ENCODE measurements at regions not wholly inside any gene's neighbourhood (a gene's known extent, or its start where the extent isn't known, plus 50 kb on each side); places are given as distances from the start of the nearest gene placed in this dataset.

DNA sequence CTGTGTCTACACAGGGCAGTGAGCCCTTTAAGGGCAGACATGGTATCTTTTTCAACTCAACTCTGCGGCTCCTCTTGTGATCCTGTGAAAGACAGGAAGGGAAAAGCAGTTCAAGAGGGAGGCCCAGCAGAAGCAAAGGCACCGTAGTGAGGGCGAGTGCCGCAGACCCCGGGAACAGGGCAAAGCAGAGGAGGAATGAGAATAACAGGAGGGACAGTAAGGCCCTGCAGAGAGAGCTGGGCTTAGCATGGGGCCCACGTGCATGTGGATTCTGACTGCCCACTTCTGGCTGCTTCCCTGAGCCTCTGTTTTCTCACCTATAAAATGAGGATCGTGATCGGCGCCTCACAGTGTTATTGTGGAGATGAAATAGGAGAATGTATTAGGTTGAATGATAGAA lies 409.3 kb downstream of the PTPRU start:
- no peaks in the 10 kb centered on the region for H3K79me2 ChIP-seq (ENCODE audit: insufficient read depth, low read length)
- H3K4me2 ChIP-seq (ENCODE audit: low read length): no peak overlapping the region
- no peak overlapping the region for H3K27ac Mint-ChIP-seq (ENCODE audit: unreplicated experiment)
- no peak overlapping the region for H3K4me3 ChIP-seq (ENCODE audit: insufficient read depth, low read depth, low read length)
- peaks cover 2% of the 10 kb centered on the region for H3K9me3 Mint-ChIP-seq (ENCODE audit: unreplicated experiment)
- no peak overlapping the region for H3K27ac ChIP-seq (ENCODE audit: low read depth, low read length)
- no peak for TF ChIP-seq EZH2 (IDR thresholded peaks at IDR 0.05; ENCODE audit: insufficient read depth, low read length)
- TF ChIP-seq, protein P1, sequence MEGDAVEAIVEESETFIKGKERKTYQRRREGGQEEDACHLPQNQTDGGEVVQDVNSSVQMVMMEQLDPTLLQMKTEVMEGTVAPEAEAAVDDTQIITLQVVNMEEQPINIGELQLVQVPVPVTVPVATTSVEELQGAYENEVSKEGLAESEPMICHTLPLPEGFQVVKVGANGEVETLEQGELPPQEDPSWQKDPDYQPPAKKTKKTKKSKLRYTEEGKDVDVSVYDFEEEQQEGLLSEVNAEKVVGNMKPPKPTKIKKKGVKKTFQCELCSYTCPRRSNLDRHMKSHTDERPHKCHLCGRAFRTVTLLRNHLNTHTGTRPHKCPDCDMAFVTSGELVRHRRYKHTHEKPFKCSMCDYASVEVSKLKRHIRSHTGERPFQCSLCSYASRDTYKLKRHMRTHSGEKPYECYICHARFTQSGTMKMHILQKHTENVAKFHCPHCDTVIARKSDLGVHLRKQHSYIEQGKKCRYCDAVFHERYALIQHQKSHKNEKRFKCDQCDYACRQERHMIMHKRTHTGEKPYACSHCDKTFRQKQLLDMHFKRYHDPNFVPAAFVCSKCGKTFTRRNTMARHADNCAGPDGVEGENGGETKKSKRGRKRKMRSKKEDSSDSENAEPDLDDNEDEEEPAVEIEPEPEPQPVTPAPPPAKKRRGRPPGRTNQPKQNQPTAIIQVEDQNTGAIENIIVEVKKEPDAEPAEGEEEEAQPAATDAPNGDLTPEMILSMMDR (IDR thresholded peaks at IDR 0.05; ENCODE audit: insufficient read depth, low read depth, low read length): no peak
- DNase-seq (ENCODE audit: low read depth): no peak
- peaks cover 6% of the 10 kb centered on the region for H3K4me1 ChIP-seq (ENCODE audit: insufficient read depth, low read length)
- no peak overlapping the region for H2AFZ ChIP-seq (ENCODE audit: low read depth, low read length)
- FAIRE-seq: no peak
- H3K9ac ChIP-seq (ENCODE audit: low read length): no peak overlapping the region
- H4K20me1 ChIP-seq (ENCODE audit: insufficient read depth, low read length): no peaks in the 10 kb centered on the region
- H3K9me3 ChIP-seq (ENCODE audit: insufficient read depth, low read depth, low read length): no peaks in the 10 kb centered on the region
- H3K4me1 Mint-ChIP-seq (ENCODE audit: low read depth, unreplicated experiment): peaks cover 1% of the 10 kb centered on the region
- no peak overlapping the region for H3K4me3 Mint-ChIP-seq (ENCODE audit: unreplicated experiment)
- H3K27me3 ChIP-seq (ENCODE audit: insufficient read depth, low read length): no peaks in the 10 kb centered on the region
- no peaks in the 10 kb centered on the region for H3K36me3 ChIP-seq (ENCODE audit: insufficient read depth, low read length)
- no peaks in the 10 kb centered on the region for H3K36me3 Mint-ChIP-seq (ENCODE audit: low read depth, unreplicated experiment)
- H3K27me3 Mint-ChIP-seq (ENCODE audit: low read depth, unreplicated experiment): peaks cover 24% of the 10 kb centered on the region

DNA sequence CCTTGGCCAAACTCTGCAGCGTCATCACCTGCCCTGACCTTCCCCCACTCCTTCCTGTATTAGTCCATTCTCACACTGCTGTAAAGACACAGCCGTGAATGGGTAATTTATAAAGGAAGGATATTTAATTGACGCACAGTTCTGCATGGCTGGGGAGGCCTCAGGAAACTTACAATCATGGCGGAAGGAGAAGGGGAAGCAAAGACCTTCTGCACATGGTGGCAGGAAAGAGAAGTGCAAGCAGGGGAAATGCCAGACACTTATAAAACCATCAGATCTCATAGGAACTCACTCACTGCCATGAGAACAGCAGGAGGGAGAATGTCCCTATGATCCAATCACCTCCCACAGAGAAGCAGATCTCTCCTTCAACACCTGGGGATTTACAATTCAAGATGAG lies 408.5 kb downstream of the PTPRU start:
- Mint-ChIP-seq H3K27ac (ENCODE audit: unreplicated experiment) (no peak overlapping the region), H3K4me3 (ENCODE audit: unreplicated experiment) (no peak overlapping the region), H3K36me3 (ENCODE audit: low read depth, unreplicated experiment) (no peaks in the 10 kb centered on the region)

DNA sequence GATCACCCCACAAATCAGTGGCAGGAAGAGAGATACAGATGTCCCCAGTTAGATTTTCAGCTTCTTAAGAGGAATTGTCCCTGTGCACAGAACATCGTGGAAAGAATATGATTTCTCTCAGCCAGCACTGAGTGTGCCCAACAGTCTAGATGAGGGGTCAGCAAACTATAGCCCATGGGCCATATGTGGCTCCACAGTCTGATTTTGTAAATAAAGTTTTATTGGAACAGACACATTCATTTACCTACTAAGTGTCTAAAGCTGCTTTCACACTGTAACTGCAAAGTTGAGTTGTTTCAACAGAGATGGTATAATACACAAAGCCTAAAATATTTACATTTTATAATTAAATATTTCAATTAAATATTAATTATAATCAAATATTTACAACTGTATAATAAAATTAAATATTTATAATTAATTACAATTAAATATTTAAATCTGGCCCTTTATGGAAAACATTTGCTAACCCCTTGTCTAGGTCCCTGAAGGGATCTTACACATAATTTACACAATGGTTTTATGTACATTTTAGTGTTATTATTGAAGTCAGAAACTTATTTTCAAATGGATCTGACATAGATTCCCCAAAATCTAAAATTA lies 407.6 kb downstream of the PTPRU start:
- FAIRE-seq (no peak), DNase-seq (ENCODE audit: low read depth) (no peak)
- Histone ChIP-seq H3K36me3 (ENCODE audit: insufficient read depth, low read length) (no peaks in the 10 kb centered on the region), H3K9me3 (ENCODE audit: insufficient read depth, low read depth, low read length) (no peaks in the 10 kb centered on the region), H4K20me1 (ENCODE audit: insufficient read depth, low read length) (no peaks in the 10 kb centered on the region), H3K4me2 (ENCODE audit: low read length) (no peak overlapping the region), H3K27me3 (ENCODE audit: insufficient read depth, low read length) (no peaks in the 10 kb centered on the region), H3K4me1 (ENCODE audit: insufficient read depth, low read length) (peaks cover 17% of the 10 kb centered on the region), H3K4me3 (ENCODE audit: insufficient read depth, low read depth, low read length) (no peak overlapping the region), H3K27ac (ENCODE audit: low read depth, low read length) (no peak overlapping the region), H3K9ac (ENCODE audit: low read length) (no peak overlapping the region), H3K79me2 (ENCODE audit: insufficient read depth, low read length) (no peaks in the 10 kb centered on the region), H2AFZ (ENCODE audit: low read depth, low read length) (no peak overlapping the region)
- Mint-ChIP-seq H3K36me3 (ENCODE audit: low read depth, unreplicated experiment) (no peaks in the 10 kb centered on the region), H3K9me3 (ENCODE audit: unreplicated experiment) (peaks cover 2% of the 10 kb centered on the region), H3K4me1 (ENCODE audit: low read depth, unreplicated experiment) (peaks cover 10% of the 10 kb centered on the region), H3K27ac (ENCODE audit: unreplicated experiment) (no peak overlapping the region), H3K4me3 (ENCODE audit: unreplicated experiment) (no peak overlapping the region), H3K27me3 (ENCODE audit: low read depth, unreplicated experiment) (peaks cover 19% of the 10 kb centered on the region)
- no peak for TF ChIP-seq EZH2 (IDR thresholded peaks at IDR 0.05; ENCODE audit: insufficient read depth, low read length)
- TF ChIP-seq, protein P1 (IDR thresholded peaks at IDR 0.05; ENCODE audit: insufficient read depth, low read depth, low read length): no peak

More for the DNA sequence above, 408.5 kb downstream of the PTPRU start:
- peaks cover 2% of the 10 kb centered on the region for H3K9me3 Mint-ChIP-seq (ENCODE audit: unreplicated experiment)
- peaks cover 19% of the 10 kb centered on the region for H3K27me3 Mint-ChIP-seq (ENCODE audit: low read depth, unreplicated experiment)
- Histone ChIP-seq H3K36me3 (ENCODE audit: insufficient read depth, low read length) (no peaks in the 10 kb centered on the region), H3K9ac (ENCODE audit: low read length) (no peak overlapping the region), H2AFZ (ENCODE audit: low read depth, low read length) (no peak overlapping the region), H3K4me2 (ENCODE audit: low read length) (no peak overlapping the region), H3K4me3 (ENCODE audit: insufficient read depth, low read depth, low read length) (no peak overlapping the region), H4K20me1 (ENCODE audit: insufficient read depth, low read length) (no peaks in the 10 kb centered on the region), H3K27ac (ENCODE audit: low read depth, low read length) (no peak overlapping the region), H3K9me3 (ENCODE audit: insufficient read depth, low read depth, low read length) (no peaks in the 10 kb centered on the region), H3K79me2 (ENCODE audit: insufficient read depth, low read length) (no peaks in the 10 kb centered on the region), H3K4me1 (ENCODE audit: insufficient read depth, low read length) (peaks cover 14% of the 10 kb centered on the region), H3K27me3 (ENCODE audit: insufficient read depth, low read length) (no peaks in the 10 kb centered on the region)
- FAIRE-seq (no peak), DNase-seq (ENCODE audit: low read depth) (no peak)
- peaks cover 9% of the 10 kb centered on the region for H3K4me1 Mint-ChIP-seq (ENCODE audit: low read depth, unreplicated experiment)
- TF ChIP-seq, protein P1 (IDR thresholded peaks at IDR 0.05; ENCODE audit: insufficient read depth, low read depth, low read length): no peak
- no peak for TF ChIP-seq EZH2 (IDR thresholded peaks at IDR 0.05; ENCODE audit: insufficient read depth, low read length)
